HG03442 (cell line): ENCODE measurements at regions not wholly inside any gene's neighbourhood (a gene's known extent, or its start where the extent isn't known, plus 50 kb on each side); places are given as distances from the start of the nearest gene placed in this dataset.
"Not testable (repeated sequence)": the region's sequence is repeated elsewhere in the genome, so short reads cannot be mapped to it uniquely, and the experiment has no call there.

Experiments used
- ATAC-seq: cut with Tn5 transposase; IDR thresholded peaks from one replicate; pipeline ENCODE4 v1.9.1; 2021; ENCODE audit warnings: mild to moderate bottlenecking, moderate library complexity; ENCODE audit not compliant: unreplicated experiment

DNA sequence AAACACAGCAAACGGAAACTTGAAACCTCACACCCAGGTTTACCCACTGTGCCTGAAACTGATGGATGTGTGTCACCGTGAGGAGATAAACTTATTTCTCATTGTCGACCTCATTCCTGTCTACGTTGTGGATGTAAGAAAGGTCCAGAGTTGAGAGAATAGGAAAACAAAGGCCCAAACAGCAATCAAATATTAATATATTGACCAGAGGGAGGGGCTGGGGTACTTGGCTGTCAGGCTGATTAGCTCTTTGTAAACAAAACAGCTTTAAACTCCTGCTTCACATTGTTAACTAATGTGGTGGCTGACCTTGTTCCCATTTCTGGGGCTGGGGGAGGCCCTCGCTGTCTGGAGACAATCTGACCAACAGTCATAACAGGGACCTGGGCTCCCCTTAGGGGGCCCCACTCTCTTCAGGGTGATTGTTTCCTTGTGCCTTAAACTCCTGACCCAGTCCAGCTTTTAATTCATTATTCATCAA, 937.6 kb downstream of the MCTP2 start:
- no peak for ATAC-seq

DNA sequence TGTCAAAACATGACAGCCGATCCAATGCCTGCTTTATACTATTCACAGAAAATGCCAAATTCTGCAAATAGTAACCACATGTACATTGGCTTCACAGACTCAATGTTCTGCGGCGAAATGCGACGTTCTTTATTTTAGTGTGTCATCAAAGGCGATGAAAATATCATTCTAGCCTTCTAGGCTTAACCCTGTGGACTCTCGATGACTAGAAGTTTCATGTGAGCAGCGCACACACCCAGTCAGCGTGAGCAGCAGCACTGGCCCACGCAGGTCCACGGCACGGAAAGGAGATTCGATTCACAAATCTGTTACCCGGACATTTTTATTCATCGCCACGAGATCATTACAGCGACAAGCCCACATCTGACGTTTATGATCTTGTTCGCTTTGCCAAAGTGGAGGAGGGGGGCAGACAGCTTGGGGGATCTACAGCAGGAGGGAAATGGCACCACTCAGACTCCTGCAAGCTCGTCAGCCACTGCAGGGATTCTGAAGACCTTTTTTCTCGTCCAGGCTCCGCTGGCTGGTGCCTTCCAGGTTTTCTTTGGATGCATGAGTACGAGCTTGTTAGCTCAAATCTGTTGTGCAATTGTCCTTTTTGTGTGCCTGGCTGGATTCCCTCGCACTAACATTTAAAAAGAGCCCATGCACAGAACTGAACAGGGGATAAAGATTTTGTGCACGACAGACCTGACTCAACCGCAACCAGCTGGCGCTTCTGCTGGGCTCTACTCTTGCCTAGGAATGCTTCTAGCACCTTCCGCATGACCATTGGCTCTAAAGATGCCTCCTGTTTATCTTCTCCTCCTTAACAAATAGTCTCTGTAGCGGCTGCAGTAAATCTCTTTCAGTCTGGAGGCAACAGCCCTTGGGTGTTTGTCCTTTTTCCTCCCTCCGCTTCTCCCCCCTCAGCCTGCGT, 938.4 kb downstream of the MCTP2 start:
- no peak for ATAC-seq

DNA sequence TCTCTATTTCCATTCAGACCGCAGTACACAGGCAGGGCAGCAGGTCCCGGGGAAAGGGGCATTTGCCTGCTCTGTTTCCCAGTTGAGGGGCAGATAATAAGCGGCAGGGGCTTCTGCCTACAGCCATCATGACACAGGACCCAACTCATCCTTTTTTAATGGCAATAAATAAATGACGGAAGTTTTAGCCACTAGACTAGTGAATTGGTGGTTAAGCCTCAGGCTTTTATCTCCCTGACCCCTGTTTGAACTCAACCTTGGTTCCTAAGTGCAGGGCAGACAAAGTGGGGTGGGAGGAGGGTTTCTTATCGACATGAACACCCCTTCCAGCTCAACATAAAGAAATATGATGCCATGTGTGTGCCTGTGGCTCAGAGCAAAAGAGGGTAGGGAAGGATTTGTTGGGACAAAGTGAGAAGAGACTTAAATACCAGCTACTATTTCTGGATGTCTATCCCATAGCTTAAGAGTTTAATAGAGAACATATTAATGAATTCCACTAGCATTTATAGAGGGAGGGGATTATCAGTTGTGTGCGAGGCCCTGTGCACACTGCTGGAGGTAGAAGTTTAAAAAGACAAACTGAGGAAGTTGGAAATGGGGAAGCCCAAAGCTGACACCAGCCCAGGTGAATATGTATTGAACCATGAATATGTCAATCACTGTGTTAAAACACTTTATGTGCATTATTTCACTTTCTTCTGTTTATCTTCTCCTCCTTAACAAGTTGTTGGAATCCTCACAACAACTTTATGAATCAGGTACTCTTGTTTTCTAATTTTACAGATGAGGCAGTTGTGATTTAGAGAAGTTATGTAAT, 939.4 kb downstream of the MCTP2 start:
- no peak for ATAC-seq

DNA sequence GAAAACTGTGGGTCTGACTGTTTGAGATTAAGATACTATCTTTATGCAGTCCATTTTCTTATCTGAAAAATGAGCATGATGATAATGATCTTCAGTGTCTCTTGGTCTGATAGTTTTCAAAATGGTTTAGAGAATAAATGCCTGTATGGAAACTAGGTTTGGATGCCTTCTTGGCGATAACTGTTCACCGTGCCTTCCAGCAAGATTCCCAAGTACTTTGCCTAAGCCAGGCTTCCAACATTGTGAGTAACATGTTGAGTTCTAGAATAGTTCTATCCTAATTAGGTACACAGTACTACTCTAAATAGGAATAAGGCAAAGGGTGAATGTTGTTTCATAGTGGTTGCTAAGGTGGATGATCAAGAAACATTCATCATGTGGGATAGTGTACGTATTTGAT, 940.2 kb downstream of the MCTP2 start:
- no peak for ATAC-seq

DNA sequence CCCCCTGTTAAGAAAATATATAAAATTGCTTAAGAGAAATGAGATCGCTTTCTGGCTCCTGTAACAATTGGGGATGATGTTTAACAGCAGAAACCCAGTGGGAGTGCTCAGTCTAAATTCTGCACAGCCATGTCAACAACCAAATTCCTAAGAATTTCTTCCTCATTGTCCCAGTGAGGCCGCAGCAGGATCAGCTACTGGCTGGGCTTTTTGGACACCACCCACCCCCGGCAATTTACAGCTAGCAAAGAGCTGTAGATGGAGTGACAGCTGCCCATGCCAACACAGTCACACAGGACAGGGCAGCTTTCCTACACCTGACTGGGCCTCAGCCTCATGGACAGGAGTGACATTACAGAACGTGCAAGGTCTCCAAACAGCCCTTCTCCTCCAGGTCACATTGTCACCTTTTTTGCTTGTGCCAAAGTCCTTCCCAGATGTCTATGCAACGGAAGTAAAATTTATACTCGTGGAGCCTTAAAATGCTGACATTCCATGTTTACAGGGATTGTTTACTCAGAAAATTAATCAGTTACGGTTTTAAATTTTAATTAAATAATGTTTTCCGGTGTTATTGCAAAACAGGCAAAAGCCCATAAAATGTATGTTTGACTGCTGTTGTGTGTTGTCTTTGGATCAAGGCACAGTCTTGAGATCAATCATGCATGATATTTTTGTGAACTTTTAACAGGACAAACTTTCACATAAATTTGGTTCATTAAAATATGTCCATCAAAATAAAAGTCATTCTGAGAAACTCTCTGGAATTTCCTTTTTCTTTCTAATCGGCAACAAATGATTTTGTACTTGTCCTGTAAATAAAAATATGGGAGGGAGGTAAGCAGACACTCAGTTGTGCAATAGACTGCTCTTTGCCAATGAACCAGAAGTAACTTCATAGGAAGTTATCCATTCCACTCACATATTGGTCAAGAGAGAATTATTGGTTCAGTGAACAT, 943.2 kb downstream of the MCTP2 start:
- ATAC-seq = no peak

DNA sequence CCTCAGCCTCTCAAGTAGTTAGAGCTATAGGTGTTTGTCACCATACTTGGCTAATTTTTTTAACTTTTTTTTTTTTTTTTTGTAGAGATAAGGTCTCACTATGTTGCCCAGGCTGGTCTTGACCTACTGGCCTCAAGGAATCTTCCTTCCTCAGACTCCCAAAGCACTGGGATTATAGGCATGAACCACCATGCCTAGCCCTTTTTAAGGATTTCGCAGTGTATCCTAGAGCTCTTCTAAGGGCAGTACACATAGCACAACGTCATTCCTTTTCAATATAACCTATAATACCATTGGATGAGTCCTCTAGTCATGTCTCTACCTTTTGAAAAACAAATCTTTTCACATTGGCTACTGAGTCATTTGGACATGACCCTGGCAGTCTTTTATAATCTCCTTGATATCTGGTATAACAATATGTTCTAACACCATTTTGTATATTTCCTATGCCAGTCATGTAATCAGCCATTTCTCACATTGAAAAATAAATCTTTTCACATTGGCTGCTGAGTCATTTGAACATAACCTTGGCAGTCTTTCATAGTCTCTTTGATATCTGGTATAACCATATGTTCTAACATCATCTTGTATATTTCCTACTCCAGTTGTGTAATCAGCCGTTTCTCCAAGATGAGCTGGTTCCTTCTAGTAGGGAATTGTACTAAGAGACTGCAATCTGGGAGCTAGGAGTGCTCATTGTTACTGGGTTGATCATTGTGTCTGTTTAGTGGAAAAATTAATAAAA, 944.7 kb downstream of the MCTP2 start:
- no peak for ATAC-seq

DNA sequence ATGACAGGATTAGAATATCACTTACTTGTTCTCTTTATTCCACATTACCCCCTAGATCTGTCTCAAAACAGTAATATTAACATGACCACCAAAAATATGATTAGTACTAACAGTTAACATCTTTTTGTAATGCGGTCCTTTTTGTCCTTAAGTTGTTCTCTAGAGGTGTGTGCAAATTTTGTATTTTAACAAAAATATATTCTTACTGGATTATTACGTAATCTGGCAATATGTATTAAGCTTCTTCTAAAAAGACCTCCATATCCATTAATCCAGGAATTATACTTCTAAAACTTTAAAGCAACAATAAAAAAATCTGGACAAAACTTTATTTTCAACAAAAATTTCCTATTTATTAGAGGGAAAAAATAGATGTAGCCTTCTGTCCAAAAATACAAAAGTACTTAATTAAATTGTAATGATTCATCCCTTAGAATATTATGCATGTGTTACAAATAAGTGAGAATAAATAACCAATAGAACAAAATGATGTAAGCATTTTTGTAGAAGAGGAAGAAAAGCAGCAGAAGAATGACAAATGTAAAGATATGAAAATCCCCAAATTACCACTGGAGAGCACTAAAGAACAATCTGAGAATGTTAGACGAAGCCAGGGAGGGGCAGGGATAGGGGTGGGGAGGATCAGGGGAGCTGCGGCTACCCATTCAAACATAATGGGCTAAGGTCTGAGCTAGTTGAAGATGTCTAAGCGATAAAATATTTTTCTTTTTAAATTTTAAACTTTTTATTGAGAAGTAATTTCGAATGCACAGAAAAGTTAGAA, 945.6 kb downstream of the MCTP2 start:
- no peak for ATAC-seq

DNA sequence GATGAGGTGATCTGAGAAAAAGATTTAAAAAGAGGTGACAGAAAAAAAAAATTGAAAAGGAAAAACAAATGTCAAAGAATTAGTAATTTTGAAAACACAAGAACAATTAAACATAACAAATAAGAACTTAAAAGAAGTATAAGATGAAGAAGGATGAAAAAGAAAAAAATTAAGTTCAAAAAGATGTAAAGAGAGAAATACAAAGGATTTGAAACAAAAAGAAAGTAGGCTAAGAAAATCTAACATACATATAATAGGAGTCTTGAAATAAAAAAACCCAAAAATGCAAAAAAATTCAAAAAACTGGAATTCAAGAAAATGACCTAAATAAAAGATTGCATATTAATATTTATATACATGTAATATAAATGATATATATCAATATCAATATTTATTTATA, 949.2 kb downstream of the MCTP2 start:
- no peak for ATAC-seq

DNA sequence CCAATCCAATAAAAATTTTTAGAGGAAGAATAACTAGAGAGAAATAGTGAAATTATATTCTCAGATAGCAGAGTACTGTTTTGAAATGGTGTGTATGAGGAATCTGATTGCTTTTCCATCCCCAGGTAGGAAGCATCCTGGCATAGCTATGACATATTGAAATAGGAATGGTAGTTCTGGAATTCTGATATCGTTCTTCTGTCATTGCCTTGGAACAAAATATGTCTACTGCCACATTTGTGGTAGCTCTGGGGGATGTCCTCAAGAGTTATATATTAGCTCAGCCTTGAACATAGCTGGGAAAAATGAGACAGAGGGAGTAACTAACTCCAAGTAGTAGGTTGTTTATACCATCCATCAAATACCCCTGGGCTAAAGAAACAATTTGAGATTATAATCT, 950.7 kb downstream of the MCTP2 start:
- no peak for ATAC-seq

DNA sequence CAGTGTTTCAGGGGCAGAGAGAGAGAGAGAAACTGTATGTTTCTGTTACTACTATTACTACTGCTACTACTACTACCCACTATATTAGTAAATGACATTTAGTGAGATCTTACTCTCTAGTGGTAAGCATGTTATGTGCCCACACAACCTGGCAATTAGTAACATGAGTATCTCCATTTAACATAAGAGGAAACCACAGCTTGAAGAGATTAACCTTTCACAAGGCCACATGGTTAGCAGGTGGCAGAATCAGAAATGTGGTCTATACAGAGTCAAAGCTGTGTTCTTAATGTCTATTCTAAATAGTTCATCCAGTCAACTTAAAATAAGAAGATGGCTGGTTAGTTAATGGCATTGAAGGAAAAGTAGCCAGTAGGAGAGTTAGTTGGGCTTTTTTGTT, 961.6 kb downstream of the MCTP2 start:
- ATAC-seq = no peak

DNA sequence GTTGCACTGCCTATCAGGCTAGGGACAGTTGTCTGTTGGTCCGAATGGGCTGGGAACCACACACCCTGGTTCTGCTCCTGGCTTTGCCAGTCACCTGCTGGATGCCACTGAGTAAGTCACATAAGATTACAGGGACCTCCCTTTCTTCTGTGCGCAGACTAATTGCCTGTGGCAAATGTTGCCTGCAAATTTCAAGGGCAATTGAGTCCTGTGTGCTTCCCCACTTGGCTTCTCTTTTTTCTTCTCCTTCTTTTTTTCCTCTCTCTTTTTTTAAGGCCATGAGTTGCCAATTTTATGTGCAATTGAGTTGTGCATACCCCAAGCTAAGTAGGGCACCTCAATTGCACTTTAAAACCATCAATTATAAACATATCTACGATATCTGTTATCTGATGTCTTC, 963.4 kb downstream of the MCTP2 start:
- ATAC-seq = no peak

DNA sequence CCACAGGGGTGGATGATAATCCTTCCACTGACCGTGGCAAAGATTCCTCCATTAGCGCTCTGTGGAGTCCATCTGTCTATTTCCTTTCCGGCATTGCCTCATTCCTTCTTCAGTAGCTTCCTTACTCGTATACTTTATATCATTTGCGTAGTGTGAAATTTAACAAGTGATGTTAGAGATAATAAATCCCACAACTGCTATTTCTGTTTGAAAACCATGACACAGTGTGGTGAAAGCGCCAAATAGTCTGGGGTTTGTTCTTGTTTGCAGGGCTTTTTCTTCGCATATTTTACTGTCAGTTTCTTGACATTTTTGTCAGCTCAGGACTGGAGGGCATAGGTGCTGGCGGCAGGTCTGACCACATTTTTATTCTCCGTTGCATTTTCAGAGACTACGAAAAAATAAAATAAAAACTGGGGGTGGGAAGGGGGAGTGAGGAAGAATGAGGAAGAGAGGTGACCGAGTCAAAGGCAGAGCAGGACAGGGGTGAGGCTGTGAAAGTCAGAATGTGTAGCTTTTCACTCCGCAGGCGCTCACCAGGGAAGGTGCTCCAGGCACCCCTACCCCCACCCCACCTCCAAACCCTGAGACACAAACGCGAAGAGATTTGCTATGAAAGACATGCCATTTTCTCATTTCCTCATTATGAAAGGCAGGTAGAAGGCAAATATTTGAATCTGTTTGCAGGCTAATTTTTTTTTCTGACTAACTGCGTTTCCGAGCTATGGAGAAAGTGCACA, 965.0 kb downstream of the MCTP2 start:
- no peak for ATAC-seq

DNA sequence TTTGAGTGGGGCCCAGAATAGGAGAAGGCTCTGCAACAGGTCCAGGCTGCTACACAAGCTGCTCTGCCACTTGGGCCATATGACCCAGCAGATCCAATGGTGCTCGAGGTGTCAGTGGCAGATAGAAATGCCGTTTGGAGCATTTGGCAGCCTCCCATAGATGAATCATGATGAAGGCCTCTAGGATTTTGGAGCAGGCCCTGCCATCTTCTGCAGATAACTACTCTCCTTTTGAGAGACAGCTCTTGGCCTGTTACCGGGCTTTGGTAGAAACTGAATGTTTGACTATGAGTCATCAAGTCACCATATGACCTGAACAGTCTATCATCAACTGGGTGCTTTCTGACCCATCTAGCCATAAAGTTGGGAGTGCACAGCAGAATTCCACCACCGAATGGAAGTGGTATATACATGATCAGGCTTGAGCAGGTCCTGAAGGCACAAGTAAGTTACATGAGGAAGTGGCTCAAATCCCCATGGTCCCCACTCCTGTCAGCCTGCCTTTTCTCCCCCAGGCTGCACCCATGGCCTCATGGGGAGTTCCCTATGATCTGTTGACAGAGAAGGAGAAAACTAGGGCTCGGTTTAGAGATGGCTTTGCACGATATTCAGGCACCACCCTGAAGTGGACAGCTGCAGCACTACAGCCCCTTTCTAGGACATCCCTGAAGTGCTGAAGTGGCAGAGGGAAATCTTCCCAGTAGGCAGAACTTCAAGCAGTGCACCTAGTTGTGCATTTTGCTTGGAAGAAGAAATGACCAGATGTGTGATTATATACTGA, 971.4 kb downstream of the MCTP2 start:
- ATAC-seq = no peak

DNA sequence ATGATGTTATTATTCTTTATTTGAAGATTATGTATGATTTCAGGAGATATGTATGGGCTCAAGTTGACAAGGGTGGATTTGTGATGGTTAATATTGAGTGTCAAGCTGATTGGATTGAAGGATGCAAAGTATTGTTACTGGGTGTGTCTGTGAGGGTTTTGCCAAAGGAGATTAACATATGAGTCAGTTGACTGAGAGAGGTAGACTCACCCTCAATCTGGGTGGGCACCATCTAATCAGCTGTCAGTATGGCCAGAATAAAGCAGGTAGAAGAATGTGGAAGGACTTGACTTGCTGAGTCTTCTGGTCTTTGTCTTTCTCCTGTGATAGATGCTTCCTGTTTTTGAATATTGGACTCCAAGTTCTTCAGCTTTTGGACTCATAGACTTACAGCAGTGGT, 973.7 kb downstream of the MCTP2 start:
- ATAC-seq = no peak

DNA sequence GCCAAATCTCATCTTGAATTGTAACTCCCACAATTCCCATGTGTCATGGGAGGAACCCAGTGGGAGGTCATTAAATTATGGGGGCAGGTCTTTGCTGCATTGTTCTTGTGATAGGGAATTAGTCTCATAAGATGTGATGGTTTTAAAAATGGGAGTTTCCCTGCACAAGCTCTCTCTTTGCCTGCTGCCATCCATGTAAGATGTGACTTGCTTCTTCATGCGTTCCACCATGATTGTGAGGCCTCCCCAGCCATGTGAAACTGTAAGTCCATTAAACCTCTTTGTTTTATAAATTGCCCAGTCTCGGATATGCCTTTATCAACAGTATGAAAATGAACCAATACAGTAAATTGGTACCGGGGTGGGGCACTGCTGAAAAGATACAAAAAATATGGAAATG, 974.5 kb downstream of the MCTP2 start:
- not testable (repeated sequence) for ATAC-seq

DNA sequence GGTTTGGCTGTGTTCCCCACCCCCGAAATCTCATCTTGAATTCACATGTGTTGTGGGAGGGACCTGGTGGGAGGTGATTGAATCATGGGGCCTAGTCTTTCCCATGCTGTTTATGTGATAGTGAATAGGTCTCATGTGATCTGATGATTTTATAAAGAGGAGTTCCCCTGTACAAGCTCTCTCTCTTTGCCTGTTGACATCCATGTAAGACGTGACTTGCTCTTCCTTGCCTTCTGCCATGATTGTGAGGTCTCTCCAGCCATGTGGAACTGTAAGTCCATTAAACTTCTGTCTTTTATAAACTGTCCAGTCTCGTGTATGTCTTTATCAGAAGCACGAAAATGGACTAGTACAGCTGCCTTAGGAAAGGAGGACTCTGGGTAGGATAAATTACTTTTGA, 976.7 kb downstream of the MCTP2 start:
- no peak for ATAC-seq

DNA sequence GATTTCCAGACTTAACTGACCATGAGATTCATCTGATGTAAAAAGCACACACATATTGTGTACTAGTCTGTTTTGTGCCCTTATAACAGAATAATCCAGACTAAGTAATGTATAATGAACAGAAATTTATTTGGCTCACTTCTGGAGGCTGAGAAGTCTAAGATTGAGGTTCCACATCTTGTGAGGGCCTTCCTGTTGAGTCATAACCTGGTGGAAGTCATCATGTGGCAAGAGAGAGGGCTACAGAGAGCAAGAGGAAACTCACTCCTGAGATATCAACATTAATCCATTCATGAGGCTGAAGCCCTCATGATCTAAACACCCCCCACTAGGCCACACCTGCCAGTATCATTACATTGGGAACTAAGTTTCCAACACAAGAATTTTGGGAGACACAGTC, 977.6 kb downstream of the MCTP2 start:
- no peak for ATAC-seq

DNA sequence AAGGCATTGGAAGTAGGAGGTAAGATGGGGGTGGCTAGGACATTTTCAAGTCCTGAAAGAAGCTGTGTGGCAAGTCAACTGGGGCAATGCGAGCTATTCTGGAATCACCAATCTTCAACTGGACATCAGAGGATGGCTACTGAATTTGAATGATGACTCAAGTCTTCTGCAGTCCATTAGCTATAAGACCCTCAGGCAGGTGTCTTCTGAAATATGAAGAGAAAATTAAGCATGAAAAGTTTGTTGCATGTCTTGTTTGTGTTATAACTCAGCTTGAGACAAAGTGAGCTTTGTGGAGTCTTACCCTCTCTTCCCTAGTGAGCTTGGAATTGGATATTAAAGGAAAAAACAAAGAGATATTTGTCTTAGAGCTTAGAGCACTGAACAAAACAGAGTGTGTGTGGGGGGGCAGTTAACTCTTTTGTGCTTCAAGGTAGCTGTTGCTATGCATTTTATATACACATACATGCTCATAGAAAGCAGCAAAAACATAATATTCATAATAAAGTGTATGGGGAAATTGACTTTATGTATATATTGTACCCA, 979.1 kb downstream of the MCTP2 start:
- no peak for ATAC-seq
